GM12874 (cell line): ENCODE measurements at regions not wholly inside any gene's neighbourhood (a gene's known extent, or its start where the extent isn't known, plus 50 kb on each side); places are given as distances from the start of the nearest gene placed in this dataset.

Source experiments
- TF ChIP-seq, protein P1 (sequence below): IDR thresholded peaks from 2 replicates; pipeline ENCODE4 v1.5.1; 2011; ENCODE audit warnings: low read depth, mild to moderate bottlenecking, control low read depth, low read length, moderate library complexity; ENCODE audit not compliant: insufficient read depth

DNA sequence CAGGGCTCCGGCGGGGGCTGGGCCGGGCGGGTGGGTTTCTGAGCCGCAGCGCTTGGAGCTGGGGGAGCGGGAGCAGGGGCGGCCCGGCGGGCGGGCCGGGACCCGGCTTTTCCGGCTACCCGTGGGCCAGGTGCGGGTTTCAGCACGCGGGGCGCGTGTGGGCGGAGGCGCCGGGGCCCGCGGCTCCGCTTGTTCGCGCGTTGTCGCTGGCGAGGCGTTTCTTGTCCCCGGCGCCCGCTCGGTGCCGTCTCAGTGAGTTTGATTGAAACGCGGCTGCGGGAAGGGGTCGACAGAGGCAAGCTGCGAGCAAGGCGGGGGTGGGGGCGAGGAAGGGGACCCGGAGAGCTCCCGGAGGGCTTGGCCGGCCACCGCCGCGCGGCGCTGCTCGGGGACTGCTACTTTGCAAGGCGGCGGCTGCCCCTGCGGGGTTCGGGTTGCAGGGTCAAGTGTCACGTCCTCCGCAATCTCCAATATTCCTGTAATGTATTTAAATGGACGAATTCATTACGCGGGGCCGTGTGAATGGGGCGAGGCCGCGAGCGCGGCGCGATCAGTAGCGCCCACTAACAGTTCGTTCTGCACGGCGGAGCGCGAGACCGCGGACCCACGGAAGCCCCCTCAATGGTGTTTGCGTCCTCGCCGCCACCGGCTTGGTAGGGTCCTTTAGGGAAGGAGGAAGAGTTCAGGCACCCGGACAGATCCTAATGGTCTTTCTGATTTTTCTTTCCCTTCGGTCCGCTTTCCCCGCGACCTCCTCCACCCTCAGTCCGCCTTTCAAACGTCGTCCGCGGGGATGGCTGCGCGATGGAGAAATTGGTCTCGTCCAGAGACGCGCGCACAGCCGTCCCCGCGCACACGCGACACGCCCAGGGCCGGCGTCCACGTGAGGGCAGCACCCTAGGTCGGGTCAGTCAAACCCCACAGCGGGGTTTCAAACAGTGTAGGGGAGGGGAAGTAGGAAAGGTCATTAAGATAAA lies 76.9 kb downstream of the INSIG1 start:
- TF ChIP-seq, protein P1, sequence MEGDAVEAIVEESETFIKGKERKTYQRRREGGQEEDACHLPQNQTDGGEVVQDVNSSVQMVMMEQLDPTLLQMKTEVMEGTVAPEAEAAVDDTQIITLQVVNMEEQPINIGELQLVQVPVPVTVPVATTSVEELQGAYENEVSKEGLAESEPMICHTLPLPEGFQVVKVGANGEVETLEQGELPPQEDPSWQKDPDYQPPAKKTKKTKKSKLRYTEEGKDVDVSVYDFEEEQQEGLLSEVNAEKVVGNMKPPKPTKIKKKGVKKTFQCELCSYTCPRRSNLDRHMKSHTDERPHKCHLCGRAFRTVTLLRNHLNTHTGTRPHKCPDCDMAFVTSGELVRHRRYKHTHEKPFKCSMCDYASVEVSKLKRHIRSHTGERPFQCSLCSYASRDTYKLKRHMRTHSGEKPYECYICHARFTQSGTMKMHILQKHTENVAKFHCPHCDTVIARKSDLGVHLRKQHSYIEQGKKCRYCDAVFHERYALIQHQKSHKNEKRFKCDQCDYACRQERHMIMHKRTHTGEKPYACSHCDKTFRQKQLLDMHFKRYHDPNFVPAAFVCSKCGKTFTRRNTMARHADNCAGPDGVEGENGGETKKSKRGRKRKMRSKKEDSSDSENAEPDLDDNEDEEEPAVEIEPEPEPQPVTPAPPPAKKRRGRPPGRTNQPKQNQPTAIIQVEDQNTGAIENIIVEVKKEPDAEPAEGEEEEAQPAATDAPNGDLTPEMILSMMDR: no peak

DNA sequence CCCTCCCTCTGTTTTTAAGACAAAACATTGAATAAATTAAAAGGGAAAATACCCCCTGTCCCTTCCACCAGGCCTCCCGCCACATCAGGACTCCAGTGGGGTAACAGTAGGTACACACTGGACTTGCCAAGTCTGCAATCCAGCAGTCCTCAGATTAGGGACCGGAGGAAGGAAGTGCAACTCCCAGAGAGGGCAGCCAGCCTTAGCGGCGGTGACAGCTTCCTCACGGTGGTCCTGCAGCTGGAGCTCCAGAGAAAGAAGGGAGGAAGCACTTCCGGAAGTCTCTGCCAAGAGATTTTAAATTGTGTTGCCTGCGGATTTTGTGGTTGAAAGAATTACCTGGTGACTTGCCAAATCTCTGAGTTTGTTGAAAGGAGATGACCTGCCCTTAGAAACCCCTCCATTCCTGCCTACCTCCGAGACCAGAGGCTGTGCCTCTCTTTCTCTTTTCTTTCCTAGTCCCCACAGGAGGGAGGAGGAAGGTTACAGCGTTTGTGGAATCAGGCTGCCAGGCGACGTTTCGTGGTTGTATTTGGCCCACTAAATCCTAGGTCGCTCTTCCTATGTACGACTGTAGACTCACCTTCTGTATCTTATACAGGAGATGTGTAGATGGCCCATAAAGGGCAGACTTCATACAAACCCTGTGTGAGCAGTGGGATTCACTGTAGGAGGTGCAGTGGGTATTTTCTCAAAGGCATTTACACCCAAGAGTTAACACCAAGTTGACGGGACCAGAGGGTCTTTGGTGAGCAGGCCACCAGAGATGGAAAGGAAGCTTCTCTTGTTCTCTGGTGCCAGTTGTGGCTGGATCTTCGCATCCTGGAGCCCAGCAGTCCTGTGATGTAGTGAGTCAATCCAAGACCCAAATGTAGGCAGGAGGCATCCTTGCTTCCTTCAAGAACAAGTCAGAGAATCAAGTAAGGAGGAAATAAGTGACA lies 77.9 kb downstream of the INSIG1 start:
- TF ChIP-seq, protein P1: no peak

DNA sequence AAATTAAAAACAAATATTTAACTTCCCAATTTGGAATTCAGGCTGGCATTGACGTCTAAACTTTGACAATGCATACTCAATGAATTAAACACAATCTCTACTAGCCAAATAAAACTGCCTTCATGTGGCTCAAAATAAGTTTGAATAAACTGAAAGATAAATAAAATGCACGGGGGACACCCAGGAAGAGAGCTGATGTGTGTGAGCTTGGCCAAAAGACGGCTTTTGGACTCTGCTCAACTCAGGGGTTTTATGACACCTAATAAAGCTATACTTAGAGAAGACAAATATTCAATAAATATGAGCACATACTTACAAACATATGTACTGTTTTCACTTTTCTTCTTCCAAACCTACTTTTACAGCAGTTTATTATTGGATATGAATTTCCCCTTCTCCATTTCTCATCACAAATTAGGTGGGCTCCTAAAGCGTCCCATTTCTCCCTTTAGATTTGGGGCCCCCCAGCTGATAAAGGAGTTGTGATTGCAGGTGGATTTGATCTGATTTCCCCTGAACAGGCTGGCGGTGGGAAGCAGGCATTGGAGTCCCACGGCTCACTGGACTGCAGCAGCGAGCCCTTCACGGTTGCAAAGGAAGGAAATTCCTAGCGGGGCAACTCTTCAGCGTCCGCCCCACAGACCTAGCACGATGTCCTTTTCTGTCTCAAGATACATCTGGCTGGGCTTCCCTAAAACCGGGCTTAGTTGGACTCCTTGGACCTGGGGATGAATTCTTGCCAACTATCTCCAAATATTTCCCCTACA lies 79.6 kb downstream of the INSIG1 start:
- TF ChIP-seq, protein P1: no peak

DNA sequence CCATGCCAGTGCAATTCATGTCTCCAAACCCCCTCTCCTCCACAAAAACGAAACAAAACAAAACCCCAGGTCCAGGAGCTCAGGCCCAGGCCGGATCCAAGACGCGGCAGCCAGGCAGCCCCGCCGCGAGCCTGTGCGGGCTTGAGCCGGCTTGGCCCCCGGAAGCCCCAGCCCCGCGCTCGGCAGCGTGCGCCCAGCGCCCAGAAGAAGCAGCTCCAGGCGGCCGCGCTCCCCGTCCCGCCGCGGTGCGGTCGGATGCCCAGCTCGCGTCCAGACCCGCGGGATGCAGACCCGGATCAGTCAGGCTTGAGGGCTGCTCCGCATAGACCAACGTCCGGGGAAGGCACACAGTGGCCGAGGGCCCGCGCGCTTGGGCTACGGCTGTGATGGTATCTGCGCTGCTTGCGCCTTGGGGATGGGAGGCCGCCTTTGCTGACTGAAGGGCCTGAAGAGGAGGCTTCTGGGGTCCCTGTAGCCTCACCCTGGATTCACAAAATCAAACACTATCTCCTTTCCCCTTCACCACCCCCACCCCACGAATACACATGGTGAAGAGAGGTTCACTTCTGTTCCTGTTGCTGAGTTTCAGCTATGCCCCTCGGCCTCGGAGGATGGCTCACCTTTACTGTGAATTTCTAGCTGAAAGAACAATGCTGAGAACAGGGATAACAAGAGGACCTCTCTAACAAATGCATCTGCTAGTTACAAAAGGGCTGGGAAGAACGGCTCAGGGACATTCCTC lies 79.9 kb upstream of the EN2 start:
- TF ChIP-seq, protein P1: no peak

DNA sequence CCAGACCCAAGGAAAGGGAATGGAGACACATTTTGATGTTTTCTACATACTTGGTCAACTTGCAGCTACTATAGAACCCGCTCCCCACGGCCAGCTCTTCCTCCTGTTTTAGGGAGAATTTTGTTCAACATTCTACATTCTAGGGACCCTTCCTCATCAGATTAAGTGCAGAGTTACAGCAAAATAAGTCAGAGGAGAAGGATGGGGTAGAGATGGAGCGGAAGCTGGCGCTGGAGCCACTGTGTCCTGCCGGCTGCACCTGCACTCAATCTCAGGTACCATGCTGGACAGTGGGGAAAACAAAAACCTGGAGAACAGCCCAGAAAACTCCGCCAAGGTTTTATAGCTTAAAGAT lies 79.4 kb upstream of the EN2 start:
- TF ChIP-seq, protein P1: no peak

DNA sequence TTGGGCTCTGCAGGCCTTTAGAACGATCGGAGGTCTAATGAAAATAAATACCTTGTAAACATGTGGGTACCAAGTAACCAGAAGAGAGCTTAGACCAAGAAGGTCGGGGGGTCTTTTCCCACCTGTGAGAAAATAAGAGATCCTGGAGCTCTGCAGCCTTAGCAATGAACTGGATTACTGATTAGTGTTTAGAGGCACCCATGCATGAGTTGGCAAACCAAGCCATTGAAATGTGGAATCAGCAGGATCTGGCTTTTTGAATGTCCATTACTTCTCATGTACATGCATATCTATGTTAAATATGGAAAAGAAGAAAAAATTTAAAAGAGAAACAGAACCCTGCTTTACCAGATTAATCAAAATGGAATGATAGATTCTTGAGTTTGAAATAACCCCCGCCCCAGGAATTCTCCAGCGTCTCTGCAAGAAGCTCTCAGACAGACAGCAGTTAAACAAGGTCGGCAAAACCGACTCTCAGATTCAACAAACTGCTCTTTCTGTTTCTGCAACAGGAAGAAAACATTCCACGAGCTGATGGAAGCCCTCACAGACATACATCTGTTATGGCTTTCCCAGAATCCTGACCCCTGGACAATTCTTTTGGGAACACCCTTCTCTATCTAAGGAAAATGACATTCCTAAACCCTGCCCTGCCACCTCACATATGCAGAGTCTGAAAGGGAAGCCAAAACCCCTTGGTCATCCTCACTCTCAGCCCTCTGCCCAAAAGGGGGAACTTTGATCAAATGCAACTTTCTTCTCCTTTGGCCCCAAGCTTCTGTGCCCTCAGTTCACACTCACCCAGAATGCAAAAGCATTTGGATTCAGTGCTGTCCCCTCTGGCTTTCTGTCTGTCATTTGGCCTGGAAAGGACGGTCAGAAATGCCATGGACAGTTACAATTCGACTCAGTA lies 78.7 kb upstream of the EN2 start:
- TF ChIP-seq, protein P1: no peak
